ENCODE measurements at regions not wholly inside any gene's neighbourhood (a gene's known extent, or its start where the extent isn't known, plus 50 kb on each side); places are given as distances from the start of the nearest gene placed in this dataset.

DNA sequence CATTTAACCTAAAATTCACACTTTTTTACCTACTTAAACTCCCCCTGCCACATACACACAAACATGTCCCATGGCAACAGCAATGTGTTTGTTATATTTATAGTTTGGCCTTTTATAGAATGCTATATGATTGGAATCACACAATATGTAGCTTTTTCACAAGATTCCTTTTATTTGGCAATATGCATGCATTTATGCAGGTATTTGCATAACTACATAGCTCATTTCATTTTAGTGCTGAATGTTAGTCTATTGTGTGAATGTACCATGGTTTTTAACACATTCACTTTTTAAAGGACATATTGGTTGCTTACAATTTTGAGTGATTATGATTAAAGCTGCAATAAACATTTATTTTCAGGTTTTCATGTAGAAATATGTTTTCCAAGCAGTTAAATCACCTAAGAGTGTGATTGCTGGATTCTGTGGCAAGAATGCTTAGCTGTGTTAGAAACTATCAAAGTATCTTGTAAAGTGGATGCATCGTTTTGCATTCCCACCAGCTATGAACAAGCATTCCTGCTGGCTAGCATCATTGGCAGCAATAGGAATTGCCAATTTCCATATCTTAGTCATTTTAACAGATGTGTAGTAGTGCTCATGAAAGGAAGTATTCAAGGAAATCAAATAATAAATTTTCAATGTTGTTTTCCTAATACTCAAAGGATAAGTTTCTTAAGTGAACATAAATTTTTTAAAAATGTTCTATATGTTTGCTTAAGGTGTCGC, 557.0 kb downstream of the SLITRK1 start:
- no peak for TF ChIP-seq EZH2 (IDR thresholded peaks at IDR 0.05; ENCODE audit: borderline replicate concordance, low read depth, low read length, severe bottlenecking)
- TF ChIP-seq, protein P1, sequence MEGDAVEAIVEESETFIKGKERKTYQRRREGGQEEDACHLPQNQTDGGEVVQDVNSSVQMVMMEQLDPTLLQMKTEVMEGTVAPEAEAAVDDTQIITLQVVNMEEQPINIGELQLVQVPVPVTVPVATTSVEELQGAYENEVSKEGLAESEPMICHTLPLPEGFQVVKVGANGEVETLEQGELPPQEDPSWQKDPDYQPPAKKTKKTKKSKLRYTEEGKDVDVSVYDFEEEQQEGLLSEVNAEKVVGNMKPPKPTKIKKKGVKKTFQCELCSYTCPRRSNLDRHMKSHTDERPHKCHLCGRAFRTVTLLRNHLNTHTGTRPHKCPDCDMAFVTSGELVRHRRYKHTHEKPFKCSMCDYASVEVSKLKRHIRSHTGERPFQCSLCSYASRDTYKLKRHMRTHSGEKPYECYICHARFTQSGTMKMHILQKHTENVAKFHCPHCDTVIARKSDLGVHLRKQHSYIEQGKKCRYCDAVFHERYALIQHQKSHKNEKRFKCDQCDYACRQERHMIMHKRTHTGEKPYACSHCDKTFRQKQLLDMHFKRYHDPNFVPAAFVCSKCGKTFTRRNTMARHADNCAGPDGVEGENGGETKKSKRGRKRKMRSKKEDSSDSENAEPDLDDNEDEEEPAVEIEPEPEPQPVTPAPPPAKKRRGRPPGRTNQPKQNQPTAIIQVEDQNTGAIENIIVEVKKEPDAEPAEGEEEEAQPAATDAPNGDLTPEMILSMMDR (IDR thresholded peaks at IDR 0.05; ENCODE audit: extremely low read depth in 1 of 2, insufficient read depth in 1 of 2, low read depth in 1 of 2, low read length in 2 of 2), result no peak
- no peak for TF ChIP-seq JUN (IDR thresholded peaks at IDR 0.05; ENCODE audit: borderline replicate concordance, insufficient read depth, insufficient read length, low read depth)
- TF ChIP-seq POLR2AphosphoS5 (IDR thresholded peaks at IDR 0.05; ENCODE audit: insufficient read depth, low read depth, low read length), result no peak
- TF ChIP-seq, protein P2, sequence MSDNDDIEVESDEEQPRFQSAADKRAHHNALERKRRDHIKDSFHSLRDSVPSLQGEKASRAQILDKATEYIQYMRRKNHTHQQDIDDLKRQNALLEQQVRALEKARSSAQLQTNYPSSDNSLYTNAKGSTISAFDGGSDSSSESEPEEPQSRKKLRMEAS (IDR thresholded peaks at IDR 0.05; ENCODE audit: insufficient read depth, insufficient read length), result no peak
- no peak for TF ChIP-seq POLR2A (IDR thresholded peaks at IDR 0.05; ENCODE audit: low read depth, low read length)
- TF ChIP-seq MYC (IDR thresholded peaks at IDR 0.05; ENCODE audit: low read depth, low read length), result no peak
- no peak for TF ChIP-seq FOS (IDR thresholded peaks at IDR 0.05; ENCODE audit: borderline replicate concordance, insufficient read depth, low read length)

Data from endothelial cell of umbilical vein (primary cell).